ENCODE measurements at regions not wholly inside any gene's neighbourhood (a gene's known extent, or its start where the extent isn't known, plus 50 kb on each side); places are given as distances from the start of the nearest gene placed in this dataset.

GRCh38 chr14:71362282-71362681 lies 455.0 kb downstream of the PCNX1 start:
- DNase-seq (ENCODE audit: low read depth), result no peak

- DNase-seq (ENCODE audit: low read depth), result no peak
Observed at GRCh38 chr14:71362920-71363584, 455.8 kb downstream of the PCNX1 start.

GRCh38 chr14:71363946-71364925 lies 457.0 kb downstream of the PCNX1 start:
- no peak for DNase-seq (ENCODE audit: low read depth)

GRCh38 chr14:71365361-71365760 lies 458.1 kb downstream of the PCNX1 start:
- no peak for DNase-seq (ENCODE audit: low read depth)

GRCh38 chr14:71366861-71367260 lies 459.6 kb downstream of the PCNX1 start:
- DNase-seq (ENCODE audit: low read depth), result no peak

- DNase-seq (ENCODE audit: low read depth), result no peak
Observed at GRCh38 chr14:71371711-71372396, 464.6 kb downstream of the PCNX1 start.

- DNase-seq (ENCODE audit: low read depth), result no peak
Observed at GRCh38 chr14:71372411-71372838, 465.2 kb downstream of the PCNX1 start.

- DNase-seq (ENCODE audit: low read depth), result no peak
Observed at GRCh38 chr14:71373773-71374172, 466.5 kb downstream of the PCNX1 start.

- no peak for DNase-seq (ENCODE audit: low read depth)
Observed at GRCh38 chr14:71374989-71375388, 467.7 kb downstream of the PCNX1 start.

- no peak for DNase-seq (ENCODE audit: low read depth)
Observed at GRCh38 chr14:71377099-71377498, 469.8 kb downstream of the PCNX1 start.

GRCh38 chr14:71380271-71380670 lies 473.0 kb downstream of the PCNX1 start:
- no peak for DNase-seq (ENCODE audit: low read depth)

- no peak for DNase-seq (ENCODE audit: low read depth)
Observed at GRCh38 chr14:71381814-71382213, 474.6 kb downstream of the PCNX1 start.

GRCh38 chr14:71382315-71382714 lies 475.1 kb downstream of the PCNX1 start:
- DNase-seq (ENCODE audit: low read depth), result no peak

GRCh38 chr14:71383510-71383909 lies 476.3 kb downstream of the PCNX1 start:
- DNase-seq (ENCODE audit: low read depth), result no peak

GRCh38 chr14:71384007-71384845 lies 477.0 kb downstream of the PCNX1 start:
- no peak for DNase-seq (ENCODE audit: low read depth)

GRCh38 chr14:71387753-71388152 lies 480.5 kb downstream of the PCNX1 start:
- no peak for DNase-seq (ENCODE audit: low read depth)

GRCh38 chr14:71388336-71388735 lies 481.1 kb downstream of the PCNX1 start:
- DNase-seq (ENCODE audit: low read depth), result no peak

GRCh38 chr14:71388862-71389261 lies 481.6 kb downstream of the PCNX1 start:
- no peak for DNase-seq (ENCODE audit: low read depth)

- DNase-seq (ENCODE audit: low read depth), result no peak
Observed at GRCh38 chr14:71394386-71394785, 487.1 kb downstream of the PCNX1 start.

- no peak for DNase-seq (ENCODE audit: low read depth)
Observed at GRCh38 chr14:71395151-71395604, 487.9 kb downstream of the PCNX1 start.

- no peak for DNase-seq (ENCODE audit: low read depth)
Observed at GRCh38 chr14:71395636-71396035, 488.4 kb downstream of the PCNX1 start.

All from stimulated activated CD8-positive, alpha-beta memory T cell treated with anti-CD3 and anti-CD28 coated beads, Interleukin-7, amount 100 ng/mL, for 24 hours (primary cell).